BLaER1 (cell line): ENCODE measurements at regions not wholly inside any gene's neighbourhood (a gene's known extent, or its start where the extent isn't known, plus 50 kb on each side); places are given as distances from the start of the nearest gene placed in this dataset.
"Not testable (repeated sequence)": the region's sequence is repeated elsewhere in the genome, so short reads cannot be mapped to it uniquely, and the experiment has no call there.

Source experiments
- H3K27ac ChIP-seq: shearing (Covaris generic); formaldehyde crosslinking; 2 replicates; pipeline ENCODE4 v1.8.1; 2022
- H3K27me3 ChIP-seq: shearing (Covaris generic); formaldehyde crosslinking; 2 replicates; pipeline ENCODE4 v1.8.1; 2022
- H3K36me3 ChIP-seq: shearing (Covaris generic); formaldehyde crosslinking; 2 replicates; pipeline ENCODE4 v1.8.1; 2022
- H3K4me1 ChIP-seq: shearing (Covaris generic); formaldehyde crosslinking; 2 replicates; pipeline ENCODE4 v1.8.1; 2022
- H3K4me2 ChIP-seq: shearing (Covaris generic); formaldehyde crosslinking; 2 replicates; pipeline ENCODE4 v1.8.1; 2022
- H3K4me3 ChIP-seq: shearing (Covaris generic); formaldehyde crosslinking; 2 replicates; pipeline ENCODE4 v1.8.1; 2022
- H3K9ac ChIP-seq: shearing (Covaris generic); formaldehyde crosslinking; 2 replicates; pipeline ENCODE4 v1.8.1; 2022
- H3K9me3 ChIP-seq: shearing (Covaris generic); formaldehyde crosslinking; 2 replicates; pipeline ENCODE4 v1.8.1; 2022
- H4K20me1 ChIP-seq: shearing (Covaris generic); formaldehyde crosslinking; 2 replicates; pipeline ENCODE4 v1.8.1; 2022
- Cebpa-rat ChIP-seq: shearing (Covaris generic); IDR thresholded peaks from 2 replicates; pipeline ENCODE4 v1.8.1; 2022

- Histone ChIP-seq H3K4me2 (no peak overlapping the region), H3K27me3 (no peaks in the 10 kb centered on the region), H3K27ac (no peak overlapping the region), H3K4me3 (no peak overlapping the region), H3K9ac (no peak overlapping the region), H4K20me1 (no peaks in the 10 kb centered on the region), H3K4me1 (peaks cover 11% of the 10 kb centered on the region), H3K9me3 (no peaks in the 10 kb centered on the region), H3K36me3 (no peaks in the 10 kb centered on the region)
- TF ChIP-seq Cebpa-rat: no peak
These were observed 453.7 kb downstream of the SIPA1L2 start for GRCh38 chr1:232176222-232176621.

- Histone ChIP-seq H3K36me3 (no peaks in the 10 kb centered on the region), H3K27me3 (no peaks in the 10 kb centered on the region), H3K27ac (no peak overlapping the region), H3K4me2 (no peak overlapping the region), H4K20me1 (no peaks in the 10 kb centered on the region), H3K4me3 (no peak overlapping the region), H3K4me1 (peaks cover 11% of the 10 kb centered on the region), H3K9ac (no peak overlapping the region), H3K9me3 (no peaks in the 10 kb centered on the region)
- TF ChIP-seq Cebpa-rat: no peak
These were observed 455.6 kb downstream of the SIPA1L2 start for GRCh38 chr1:232174306-232174705.

GRCh38 chr1:232172563-232172962 is 457.4 kb downstream of the SIPA1L2 start:
- no peak for TF ChIP-seq Cebpa-rat
- Histone ChIP-seq H3K9ac (no peak overlapping the region), H3K27me3 (no peaks in the 10 kb centered on the region), H3K4me2 (peak overlapping the region; percentile 49), H4K20me1 (no peaks in the 10 kb centered on the region), H3K36me3 (no peaks in the 10 kb centered on the region), H3K4me1 (peaks cover 11% of the 10 kb centered on the region), H3K9me3 (no peaks in the 10 kb centered on the region), H3K4me3 (no peak overlapping the region), H3K27ac (no peak overlapping the region)

GRCh38 chr1:232170909-232171308 is 459.0 kb downstream of the SIPA1L2 start:
- Histone ChIP-seq H3K4me1 (peaks cover 11% of the 10 kb centered on the region), H3K4me2 (no peak overlapping the region), H3K36me3 (no peaks in the 10 kb centered on the region), H3K4me3 (no peak overlapping the region), H3K9ac (no peak overlapping the region), H4K20me1 (no peaks in the 10 kb centered on the region), H3K9me3 (no peaks in the 10 kb centered on the region), H3K27me3 (no peaks in the 10 kb centered on the region), H3K27ac (no peak overlapping the region)
- no peak for TF ChIP-seq Cebpa-rat

- Histone ChIP-seq H3K4me1 (peaks cover 11% of the 10 kb centered on the region), H3K27ac (no peak overlapping the region), H3K9me3 (no peaks in the 10 kb centered on the region), H3K4me3 (no peak overlapping the region), H4K20me1 (no peaks in the 10 kb centered on the region), H3K36me3 (no peaks in the 10 kb centered on the region), H3K4me2 (no peak overlapping the region), H3K27me3 (no peaks in the 10 kb centered on the region), H3K9ac (no peak overlapping the region)
- TF ChIP-seq Cebpa-rat: no peak
These were observed 460.5 kb downstream of the SIPA1L2 start for GRCh38 chr1:232169436-232169835.

GRCh38 chr1:232168508-232168907 is 461.4 kb downstream of the SIPA1L2 start:
- TF ChIP-seq Cebpa-rat: no peak
- Histone ChIP-seq H3K9ac (no peak overlapping the region), H3K4me2 (no peak overlapping the region)

GRCh38 chr1:232166942-232167341 is 463.0 kb downstream of the SIPA1L2 start:
- Histone ChIP-seq H3K4me1 (peaks cover 1% of the 10 kb centered on the region; the same call in 1 of the 2 replicates), H3K9ac (no peak overlapping the region), H3K27ac (no peak overlapping the region), H3K27me3 (no peaks in the 10 kb centered on the region), H3K36me3 (no peaks in the 10 kb centered on the region), H4K20me1 (no peaks in the 10 kb centered on the region), H3K9me3 (no peaks in the 10 kb centered on the region), H3K4me2 (no peak overlapping the region), H3K4me3 (no peak overlapping the region)
- no peak for TF ChIP-seq Cebpa-rat

More at GRCh38 chr1:232168508-232168907, 461.4 kb downstream of the SIPA1L2 start:
- Histone ChIP-seq H4K20me1 (no peaks in the 10 kb centered on the region), H3K36me3 (no peaks in the 10 kb centered on the region), H3K4me1 (peaks cover 11% of the 10 kb centered on the region), H3K9me3 (no peaks in the 10 kb centered on the region), H3K4me3 (no peak overlapping the region), H3K27ac (no peak overlapping the region), H3K27me3 (no peaks in the 10 kb centered on the region)

- Histone ChIP-seq H3K9ac (no peak overlapping the region), H3K36me3 (no peaks in the 10 kb centered on the region), H3K4me1 (no peaks in the 10 kb centered on the region), H3K9me3 (no peaks in the 10 kb centered on the region), H3K4me2 (no peak overlapping the region), H3K27me3 (no peaks in the 10 kb centered on the region), H4K20me1 (no peaks in the 10 kb centered on the region), H3K27ac (no peak overlapping the region), H3K4me3 (no peak overlapping the region)
- no peak for TF ChIP-seq Cebpa-rat
These were observed 465.6 kb downstream of the SIPA1L2 start for GRCh38 chr1:232164078-232164963.

- H3K36me3 ChIP-seq: no peaks in the 10 kb centered on the region
- H3K27me3 ChIP-seq: no peaks in the 10 kb centered on the region
- no peak overlapping the region for H3K4me3 ChIP-seq
- H4K20me1 ChIP-seq: no peaks in the 10 kb centered on the region
- no peaks in the 10 kb centered on the region for H3K9me3 ChIP-seq
- H3K27ac ChIP-seq: no peak overlapping the region
- H3K4me2 ChIP-seq: no peak overlapping the region
- no peak overlapping the region for H3K9ac ChIP-seq
- no peaks in the 10 kb centered on the region for H3K4me1 ChIP-seq
- no peak for TF ChIP-seq Cebpa-rat
These were observed 466.4 kb downstream of the SIPA1L2 start for GRCh38 chr1:232163533-232163932.

GRCh38 chr1:232162001-232162400 is 467.9 kb downstream of the SIPA1L2 start:
- no peaks in the 10 kb centered on the region for H4K20me1 ChIP-seq
- H3K36me3 ChIP-seq: no peaks in the 10 kb centered on the region
- no peak overlapping the region for H3K9ac ChIP-seq
- H3K4me2 ChIP-seq: no peak overlapping the region
- H3K27me3 ChIP-seq: no peaks in the 10 kb centered on the region
- H3K9me3 ChIP-seq: no peaks in the 10 kb centered on the region
- H3K27ac ChIP-seq: no peak overlapping the region
- no peak for TF ChIP-seq Cebpa-rat
- no peak overlapping the region for H3K4me3 ChIP-seq
- no peaks in the 10 kb centered on the region for H3K4me1 ChIP-seq

- H3K27me3 ChIP-seq, H3K4me2 ChIP-seq, H3K9ac ChIP-seq, H3K4me3 ChIP-seq, H3K9me3 ChIP-seq, H3K27ac ChIP-seq, H3K36me3 ChIP-seq, H4K20me1 ChIP-seq, H3K4me1 ChIP-seq: not testable (repeated sequence)
These were observed 471.4 kb downstream of the SIPA1L2 start for GRCh38 chr1:232158558-232158957.

GRCh38 chr1:232156070-232156469 is 473.9 kb downstream of the SIPA1L2 start:
- H3K4me2 ChIP-seq, H3K27me3 ChIP-seq, H3K36me3 ChIP-seq, H3K9ac ChIP-seq, H3K9me3 ChIP-seq, H3K4me1 ChIP-seq, H3K4me3 ChIP-seq, H3K27ac ChIP-seq, H4K20me1 ChIP-seq: not testable (repeated sequence)
